Renal cortex interstitium (tissue), 11 donors: ENCODE measurements at regions not wholly inside any gene's neighbourhood (a gene's known extent, or its start where the extent isn't known, plus 50 kb on each side); places are given as distances from the start of the nearest gene placed in this dataset.
A peak's percentile ranks its signal among the peaks of the same experiment; 100 is the strongest.

Experiments
- DNase-seq, 11 donors: peaks; one replicate each; pipeline ENCODE4 v3.0.0-alpha.2; 2013; ENCODE audit warnings: low read depth in 9 of 11, low spot score in 4 of 11; ENCODE audit errors: extremely low read depth in 1 of 11

DNA sequence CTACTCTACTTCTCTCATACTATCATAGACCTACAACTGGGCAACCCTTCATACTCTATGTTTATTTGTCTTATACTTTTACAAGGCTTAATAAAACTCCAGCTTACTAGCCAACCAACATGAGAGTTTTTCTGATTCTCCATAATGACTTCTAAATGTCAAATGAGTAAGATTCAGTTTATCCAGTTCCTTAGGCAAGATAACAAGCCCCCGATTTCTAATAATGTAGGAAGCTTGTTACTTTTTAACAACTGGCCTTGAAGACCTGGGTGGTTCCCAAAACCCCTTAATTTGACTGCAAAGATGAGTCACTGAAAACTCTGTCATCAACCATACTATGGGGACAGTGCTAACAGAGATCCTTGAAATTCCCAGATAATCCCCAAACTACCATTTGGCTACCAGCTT is 294.6 kb upstream of the ACTBL2 start:
- DNase-seq, result no peak

GRCh38 chr5:57776035-57776434 is 293.4 kb upstream of the ACTBL2 start:
- no peak for DNase-seq

- no peak for DNase-seq
Measured at GRCh38 chr5:57774439-57774838, 291.8 kb upstream of the ACTBL2 start.

- no peak for DNase-seq
Measured at GRCh38 chr5:57772512-57772911, 289.9 kb upstream of the ACTBL2 start.

DNA sequence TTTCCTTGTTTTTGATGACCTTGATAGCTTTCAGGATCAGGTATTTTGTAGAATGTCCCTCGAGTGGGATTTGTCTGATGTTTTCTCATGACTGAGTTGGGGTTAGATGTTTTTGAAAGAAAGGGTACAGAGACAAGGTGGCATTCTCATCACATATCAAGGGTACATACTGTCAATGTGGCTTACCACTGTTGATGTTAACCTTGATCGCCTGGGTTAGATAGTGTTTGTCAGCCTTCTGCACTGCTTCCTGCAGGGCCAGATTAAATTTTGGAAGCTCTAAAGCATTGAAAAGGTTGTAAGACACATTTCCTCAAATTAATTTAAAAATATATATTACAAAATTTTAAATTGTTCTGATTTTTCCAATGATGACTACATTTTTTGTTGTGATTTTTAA is 287.4 kb upstream of the ACTBL2 start:
- DNase-seq, result no peak

GRCh38 chr5:57768745-57769144 is 286.1 kb upstream of the ACTBL2 start:
- no peak for DNase-seq

GRCh38 chr5:57764479-57765089 is 282.0 kb upstream of the ACTBL2 start:
- DNase-seq, result no peak

DNA sequence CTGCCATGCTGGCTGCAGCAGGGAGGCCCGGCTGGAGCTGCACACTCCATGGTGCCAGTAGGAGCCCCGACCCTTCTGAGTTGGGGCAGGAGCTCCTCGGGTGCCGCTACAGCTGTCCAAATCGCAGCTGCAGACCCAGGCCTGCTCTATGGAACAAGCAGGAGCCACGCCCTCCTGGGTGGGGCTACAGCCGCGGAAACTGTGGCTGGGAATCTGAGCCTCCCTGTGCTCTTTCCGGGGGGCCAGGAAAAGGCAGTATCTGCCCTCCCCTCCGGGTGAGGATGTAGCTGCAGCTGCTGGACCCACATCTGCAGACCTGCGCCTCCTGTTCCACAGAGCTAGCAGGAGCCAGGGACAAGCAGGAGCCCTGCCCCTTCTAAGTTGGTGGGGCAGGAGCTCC is 278.9 kb upstream of the ACTBL2 start:
- DNase-seq, result no peak

DNA sequence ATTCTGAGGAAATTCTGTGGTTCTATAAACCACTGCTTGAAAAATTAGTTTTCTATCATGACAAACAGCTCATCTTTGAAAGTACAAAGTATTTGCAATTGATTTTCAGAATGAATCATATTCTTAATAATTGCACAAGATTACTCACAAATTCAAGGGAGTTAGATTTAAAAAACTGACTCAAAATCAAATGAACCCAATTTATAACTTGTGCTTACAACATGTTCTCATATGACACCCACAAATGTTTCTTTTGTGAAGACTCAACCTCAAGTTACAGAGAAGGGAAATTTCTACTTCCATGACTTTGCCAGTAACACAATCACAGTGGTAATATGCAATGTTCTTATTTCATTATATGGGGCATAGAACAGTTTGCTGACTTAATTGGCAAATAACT is 272.0 kb upstream of the ACTBL2 start:
- DNase-seq, result no peak

- DNase-seq, result no peak
Measured at GRCh38 chr5:57753446-57753845, 270.8 kb upstream of the ACTBL2 start.

DNA sequence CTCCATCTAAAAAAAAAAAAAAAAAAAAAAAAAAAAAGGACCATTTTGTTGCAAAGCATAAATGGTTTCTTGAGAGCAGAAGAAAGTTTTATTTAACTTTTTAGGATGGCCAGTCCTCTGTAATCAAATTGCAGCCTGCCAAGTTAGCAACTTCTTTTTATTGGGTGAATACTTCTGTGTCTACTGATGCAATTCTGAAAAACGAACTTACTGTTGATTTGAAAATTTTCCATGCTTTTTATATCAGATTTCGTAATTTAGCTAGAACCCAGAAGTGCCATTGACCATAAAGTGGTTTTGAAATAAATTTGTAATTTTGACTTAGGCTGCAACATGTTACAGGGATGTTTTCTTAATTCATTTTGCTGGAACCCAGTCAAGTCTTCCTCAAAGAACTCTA is 269.1 kb upstream of the ACTBL2 start:
- no peak for DNase-seq

GRCh38 chr5:57750891-57751290 is 268.3 kb upstream of the ACTBL2 start:
- DNase-seq, result no peak

- DNase-seq, result no peak
Measured at GRCh38 chr5:57750282-57750681, 267.7 kb upstream of the ACTBL2 start.

GRCh38 chr5:57749396-57749795 is 266.8 kb upstream of the ACTBL2 start:
- DNase-seq, result no peak

DNA sequence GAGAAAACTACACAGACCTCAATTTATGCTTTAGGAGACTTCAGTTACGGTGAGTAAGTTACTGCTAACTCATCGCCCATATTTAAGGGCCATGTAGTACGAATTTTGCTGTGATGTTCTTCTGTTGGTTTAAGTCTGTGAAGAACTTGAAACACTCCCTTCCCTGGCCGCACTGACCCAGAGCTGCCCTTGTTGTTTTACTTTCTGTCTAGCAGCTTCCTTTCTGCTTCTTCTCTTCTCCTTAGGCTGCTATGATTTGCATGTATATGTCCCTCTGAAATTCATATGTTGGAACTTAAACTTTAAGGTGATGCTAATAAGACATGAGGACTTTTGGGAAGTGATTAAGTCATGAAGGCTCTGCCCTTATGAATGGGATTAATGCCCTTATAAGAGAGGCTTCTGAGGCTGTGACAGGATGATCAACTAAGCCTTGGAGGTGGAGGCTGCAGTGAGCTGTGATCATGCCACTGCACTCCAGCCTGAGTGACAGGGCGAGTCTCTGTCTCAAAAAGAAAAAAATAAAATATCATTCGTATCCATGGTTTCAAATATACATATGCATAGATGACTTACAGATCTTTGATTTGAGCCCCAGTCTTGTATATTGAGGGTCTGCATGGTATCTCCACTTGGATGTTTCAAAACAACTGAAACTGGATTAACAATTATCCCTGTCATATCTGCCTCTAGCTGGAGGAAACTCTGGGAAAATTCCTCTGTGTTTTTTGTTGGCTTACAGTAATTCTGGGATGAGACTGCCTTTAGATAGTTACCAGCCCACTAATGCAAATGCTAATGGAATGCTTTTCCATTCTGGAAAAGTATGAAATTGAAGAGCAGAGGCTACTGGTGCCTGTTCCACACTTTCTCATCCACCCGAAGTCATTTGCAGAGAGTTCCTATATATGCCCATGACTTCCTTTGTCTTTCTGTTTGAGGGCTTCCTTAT is 263.4 kb upstream of the ACTBL2 start:
- DNase-seq, result peak in 3 of 11 donors; percentile 11 to 20 (median 11)

GRCh38 chr5:57745029-57745428 is 262.4 kb upstream of the ACTBL2 start:
- DNase-seq, result peak in 2 of 11 donors; percentile 22

GRCh38 chr5:57741336-57741735 is 258.7 kb upstream of the ACTBL2 start:
- DNase-seq, result no peak

DNA sequence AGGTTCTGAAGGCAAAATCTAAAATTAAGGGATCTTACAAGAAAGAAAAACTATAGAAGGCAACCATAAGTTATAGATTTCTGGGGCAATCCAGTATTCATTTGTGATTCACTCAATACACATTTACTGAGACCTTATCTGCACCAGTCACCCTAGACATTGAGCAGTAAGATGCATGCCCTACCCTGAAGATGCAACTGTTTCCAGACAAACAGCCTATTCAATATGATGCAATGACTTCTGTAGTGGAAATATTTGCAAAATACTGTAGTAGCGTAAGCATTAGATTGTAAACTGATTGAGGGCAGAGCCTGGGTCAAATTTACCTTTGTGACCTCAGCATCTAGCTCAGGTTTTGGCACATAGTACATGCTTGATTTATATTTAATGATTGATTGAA is 256.2 kb upstream of the ACTBL2 start:
- DNase-seq, result no peak

DNA sequence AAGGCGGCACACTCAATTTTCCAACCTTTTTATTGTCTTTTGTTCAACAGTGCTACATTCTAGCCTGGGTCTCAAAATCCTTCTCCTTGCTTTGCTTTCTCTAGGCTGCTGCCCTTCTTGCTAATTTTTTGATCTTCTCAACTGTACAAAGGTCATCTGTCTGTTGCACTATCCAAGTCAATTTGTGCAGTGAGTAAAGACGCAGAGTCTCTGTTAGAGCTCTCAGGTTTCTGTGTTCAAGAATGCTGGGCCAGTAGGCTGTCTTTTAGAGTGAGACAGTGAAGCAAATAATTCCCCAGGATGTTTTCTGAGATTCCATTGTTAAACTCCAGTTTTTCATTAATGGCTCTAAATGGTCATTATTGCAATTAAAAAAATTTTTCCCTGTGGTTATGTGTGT is 255.7 kb upstream of the ACTBL2 start:
- peak in 3 of 11 donors; percentile 11 to 28 (median 12) for DNase-seq

DNA sequence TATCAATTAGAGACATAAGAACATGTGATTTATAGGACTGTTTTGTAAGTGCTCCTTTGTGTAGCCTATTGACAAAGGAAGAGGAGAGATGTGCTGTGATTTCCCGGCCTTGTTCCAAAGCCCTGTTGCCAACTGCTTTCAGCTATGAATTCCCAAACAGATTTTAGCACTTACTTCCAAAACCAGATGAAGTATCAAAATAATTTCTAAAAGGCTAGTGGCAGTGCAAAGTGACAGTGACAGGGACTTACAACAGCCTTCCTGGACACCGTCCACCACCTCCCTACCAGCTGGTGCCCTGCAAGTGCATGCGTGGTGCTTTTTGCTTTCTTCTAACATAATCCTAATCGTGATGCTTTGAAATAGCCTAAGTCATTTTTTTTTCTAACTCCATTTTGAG is 254.1 kb upstream of the ACTBL2 start:
- no peak for DNase-seq
